Left renal pelvis (tissue), 4 donors: ENCODE measurements at regions not wholly inside any gene's neighbourhood (a gene's known extent, or its start where the extent isn't known, plus 50 kb on each side); places are given as distances from the start of the nearest gene placed in this dataset.

Experiments used
- DNase-seq, 4 donors: peaks; one replicate each; pipeline ENCODE4 v3.0.0-alpha.2; 2013; ENCODE audit warnings: low read depth in 4 of 4, low spot score in 3 of 4

- no peak for DNase-seq
These were observed 154.3 kb upstream of the SPRY4 start for GRCh38 chr5:142479150-142479549.

- no peak for DNase-seq
These were observed 153.3 kb upstream of the SPRY4 start for GRCh38 chr5:142478113-142478512.

DNA sequence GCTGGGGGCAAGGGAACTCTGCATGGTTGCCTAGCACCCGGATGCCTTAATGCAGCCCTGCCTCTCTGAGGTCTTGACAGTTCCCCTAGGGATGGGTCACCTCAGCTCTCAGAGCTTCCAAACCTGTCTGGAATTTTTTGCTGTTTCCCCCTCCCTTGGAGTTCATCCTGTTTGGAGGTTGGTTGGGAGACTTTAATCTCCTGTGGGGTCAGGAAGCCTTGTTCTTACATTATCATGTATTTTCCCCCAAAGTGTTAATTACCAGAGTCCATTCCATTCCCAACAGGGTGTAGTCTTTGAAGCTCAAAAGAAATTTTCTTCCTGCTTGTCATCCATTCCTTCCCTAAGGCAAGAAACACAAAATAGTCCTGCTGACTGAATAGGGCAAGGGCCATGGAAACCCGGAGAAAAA, 150.3 kb upstream of the SPRY4 start:
- no peak for DNase-seq

DNA sequence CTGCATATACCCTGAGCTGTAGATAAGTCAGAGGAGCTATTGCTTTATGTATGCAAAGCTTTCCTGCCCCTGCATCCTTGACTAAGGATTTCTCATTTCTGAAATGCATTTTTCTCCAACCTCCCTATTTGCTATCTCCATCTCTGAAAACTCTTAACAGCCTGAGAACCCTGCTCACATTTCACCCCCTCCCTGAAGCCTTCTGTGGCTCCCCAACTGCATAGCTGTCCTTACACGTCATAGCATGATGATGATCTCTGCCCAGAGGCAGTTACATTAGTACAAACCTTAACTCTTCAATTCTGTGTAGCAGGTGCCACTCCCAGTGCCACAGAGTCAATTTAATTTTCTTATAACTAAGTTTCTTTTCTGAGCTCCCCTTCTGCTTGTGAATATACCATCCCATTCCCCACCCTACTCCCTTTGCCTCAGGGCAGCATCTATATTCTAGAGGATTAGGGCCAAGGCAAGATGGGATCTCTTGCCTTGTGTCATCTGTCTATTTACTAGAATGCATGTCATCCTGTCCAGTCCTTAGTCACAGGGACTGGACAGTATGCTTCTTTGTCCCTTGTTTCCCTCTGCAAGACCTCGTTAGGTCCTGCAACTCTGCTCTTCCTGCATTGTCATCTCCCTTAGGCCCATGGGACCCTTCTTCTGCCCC, 149.7 kb upstream of the SPRY4 start:
- DNase-seq = no peak

DNA sequence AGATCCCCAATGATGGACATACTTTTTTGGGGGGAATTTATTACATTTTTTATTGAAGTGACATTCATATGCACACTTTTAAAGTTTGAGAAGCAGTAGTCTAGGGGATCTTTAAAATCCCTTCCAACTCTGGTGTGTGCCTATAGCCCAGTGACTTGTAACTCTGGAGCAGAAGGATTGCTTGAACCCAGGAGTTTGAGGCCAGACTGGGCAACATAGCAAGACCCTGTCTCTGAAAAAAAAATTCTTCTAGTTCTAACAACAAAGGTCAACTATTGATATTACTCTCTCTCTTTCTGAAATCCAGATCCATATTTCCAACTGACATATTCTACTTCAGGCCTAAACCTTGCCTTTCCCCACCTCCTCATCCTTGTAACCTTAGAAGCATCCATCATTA, 148.2 kb upstream of the SPRY4 start:
- no peak for DNase-seq

GRCh38 chr5:142472306-142472951, 147.6 kb upstream of the SPRY4 start:
- no peak for DNase-seq

GRCh38 chr5:142466195-142466971, 141.6 kb upstream of the SPRY4 start:
- peak in 1 of 4 donors; percentile 31 for DNase-seq

DNA sequence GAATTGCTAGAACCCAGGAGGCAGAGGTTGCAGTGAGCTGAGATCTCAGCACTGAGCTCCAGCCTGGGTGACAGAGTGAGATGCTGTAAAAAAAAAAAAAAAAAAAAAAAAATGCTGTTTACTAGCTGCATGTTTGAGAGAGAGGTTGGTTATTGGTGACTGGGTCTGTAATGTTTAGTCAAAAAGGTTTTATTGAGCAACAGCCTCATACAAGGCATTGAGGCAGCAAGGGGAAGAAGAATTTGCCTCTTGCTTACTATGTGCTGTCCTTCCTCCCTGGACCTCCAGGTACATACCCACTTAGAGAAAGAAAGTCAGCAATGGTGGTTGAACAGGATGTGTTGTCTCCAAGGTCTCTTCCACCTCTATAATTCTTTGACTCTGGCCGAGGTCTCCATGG, 140.7 kb upstream of the SPRY4 start:
- no peak for DNase-seq

- DNase-seq = no peak
These were observed 139.1 kb upstream of the SPRY4 start for GRCh38 chr5:142463904-142464303.

DNA sequence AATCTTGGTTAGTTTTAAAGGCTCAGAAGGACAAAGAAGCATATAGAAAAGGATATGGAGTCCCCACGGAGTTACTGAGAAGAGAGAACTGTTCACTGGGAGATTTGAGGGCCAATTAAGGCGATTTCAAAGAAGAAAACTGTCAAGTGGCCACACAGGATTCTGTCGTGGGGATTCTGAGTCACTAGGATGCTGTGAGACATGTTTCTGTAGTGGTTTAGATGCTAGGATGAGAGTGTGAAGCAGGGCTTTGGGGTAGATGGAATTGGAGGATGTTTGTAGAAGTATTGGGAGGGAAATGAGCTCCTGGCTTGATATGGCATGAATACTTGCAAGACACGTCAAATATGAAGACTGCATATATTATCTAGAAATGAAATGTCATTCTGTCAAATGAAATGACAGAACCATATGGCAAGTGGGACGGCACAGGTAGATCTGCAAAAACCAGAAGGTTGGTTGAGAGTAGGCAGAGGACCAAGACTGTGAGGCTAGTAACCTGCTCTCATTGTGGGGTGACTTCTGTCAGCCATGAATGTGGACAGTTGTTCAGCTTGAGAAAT, 136.3 kb upstream of the SPRY4 start:
- no peak for DNase-seq

- no peak for DNase-seq
These were observed 134.4 kb upstream of the SPRY4 start for GRCh38 chr5:142459209-142459608.

DNA sequence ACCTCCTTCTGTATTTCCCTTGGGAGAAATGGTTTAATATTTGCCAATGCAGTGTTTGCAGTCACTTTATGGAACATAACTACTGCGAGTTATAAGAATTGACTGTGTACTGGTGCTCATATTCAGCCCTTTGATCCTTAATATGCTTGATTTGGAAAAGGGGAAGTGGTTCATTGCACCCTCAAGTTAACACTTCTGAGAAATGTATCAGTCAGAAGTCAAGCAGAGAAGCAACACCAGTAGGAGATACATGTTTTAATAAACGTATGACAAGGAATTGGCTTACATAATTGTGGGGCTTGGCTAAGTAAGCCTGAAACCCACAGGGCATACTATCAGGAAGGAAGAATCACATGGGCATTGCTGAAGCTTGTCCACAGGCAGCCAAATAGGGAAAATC, 131.0 kb upstream of the SPRY4 start:
- no peak for DNase-seq

DNA sequence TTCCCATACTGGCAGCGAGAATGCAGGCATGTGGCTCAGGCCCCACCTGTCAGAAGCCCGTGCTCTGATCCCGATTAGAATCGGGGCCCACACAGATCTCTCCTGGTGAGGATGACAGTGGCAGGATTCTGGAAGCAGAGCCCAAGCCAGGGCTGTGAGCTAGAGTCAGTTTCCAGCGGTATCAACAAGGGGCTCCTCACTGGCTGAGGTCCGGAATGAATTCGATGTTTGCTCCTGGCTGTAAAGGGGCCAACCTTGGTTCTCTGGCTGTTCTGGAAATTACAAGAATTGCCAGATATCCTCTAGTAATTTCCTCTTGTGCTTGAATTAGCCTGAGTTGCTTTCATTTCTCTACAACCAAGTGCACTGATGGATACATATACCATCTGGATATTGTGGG, 129.1 kb upstream of the SPRY4 start:
- DNase-seq = no peak

DNA sequence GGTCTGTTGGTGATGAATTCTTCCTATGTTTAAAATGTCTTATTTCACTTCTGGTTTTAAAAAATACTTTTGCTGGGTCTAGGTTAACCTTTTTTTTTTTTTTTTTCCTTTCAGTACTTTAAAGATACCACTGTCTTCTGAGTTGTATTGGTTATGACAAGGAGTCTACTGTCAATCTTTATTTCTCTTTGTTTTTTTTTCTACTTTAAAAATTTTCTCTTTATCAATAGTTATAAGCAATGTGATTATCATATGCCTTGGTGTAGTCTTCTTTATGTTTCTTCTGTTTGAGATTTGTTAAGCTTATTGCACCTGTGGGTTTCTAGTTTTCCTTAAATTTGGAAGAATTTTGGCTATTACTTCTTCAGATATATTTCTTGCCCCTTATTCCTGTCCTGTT, 125.6 kb upstream of the SPRY4 start:
- no peak for DNase-seq

GRCh38 chr5:142447887-142448286, 123.1 kb upstream of the SPRY4 start:
- no peak for DNase-seq

- DNase-seq = no peak
These were observed 122.1 kb upstream of the SPRY4 start for GRCh38 chr5:142446960-142447279.

GRCh38 chr5:142446131-142446959, 121.5 kb upstream of the SPRY4 start:
- DNase-seq = no peak

GRCh38 chr5:142445266-142445665, 120.4 kb upstream of the SPRY4 start:
- DNase-seq = no peak

- peak in 1 of 4 donors; percentile 53 for DNase-seq
These were observed 116.8 kb upstream of the SPRY4 start for GRCh38 chr5:142441616-142442015.

DNA sequence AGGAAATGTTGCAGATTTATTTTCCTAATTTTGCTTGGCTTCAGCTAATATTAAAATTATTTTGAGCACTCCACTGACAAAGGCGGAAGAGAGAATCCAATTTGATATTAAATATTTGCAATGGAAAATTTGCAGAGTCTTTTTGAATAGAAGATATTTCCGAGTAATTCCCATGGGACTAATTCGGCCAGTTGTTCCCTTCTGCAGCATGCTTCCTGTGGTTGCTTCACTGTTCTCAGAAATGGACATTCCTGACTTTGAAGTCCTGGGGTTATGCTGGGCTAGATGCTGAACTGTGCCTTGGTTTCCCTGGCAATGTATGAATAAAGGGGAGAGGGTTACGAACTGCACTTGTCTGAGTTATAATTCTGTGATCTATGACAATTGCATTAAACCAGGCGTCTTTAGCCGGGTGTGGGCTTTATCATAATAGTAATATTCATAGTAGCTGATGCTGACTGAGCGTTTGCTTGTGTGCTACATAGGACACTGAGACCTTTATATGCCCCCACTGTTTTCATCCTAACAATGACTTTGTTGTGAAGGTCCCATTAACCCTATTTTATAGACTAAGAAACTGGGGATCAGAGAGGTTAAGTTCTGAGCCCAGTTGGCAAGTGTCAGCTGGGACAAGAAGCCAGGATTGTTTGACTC, 114.5 kb upstream of the SPRY4 start:
- DNase-seq = no peak
